ENCODE measurements at regions not wholly inside any gene's neighbourhood (a gene's known extent, or its start where the extent isn't known, plus 50 kb on each side); places are given as distances from the start of the nearest gene placed in this dataset. TPM values are rescaled to one million over a fixed set of nuclear protein-coding genes. Genes with fewer than 3 reads are reported as not detected.

DNA sequence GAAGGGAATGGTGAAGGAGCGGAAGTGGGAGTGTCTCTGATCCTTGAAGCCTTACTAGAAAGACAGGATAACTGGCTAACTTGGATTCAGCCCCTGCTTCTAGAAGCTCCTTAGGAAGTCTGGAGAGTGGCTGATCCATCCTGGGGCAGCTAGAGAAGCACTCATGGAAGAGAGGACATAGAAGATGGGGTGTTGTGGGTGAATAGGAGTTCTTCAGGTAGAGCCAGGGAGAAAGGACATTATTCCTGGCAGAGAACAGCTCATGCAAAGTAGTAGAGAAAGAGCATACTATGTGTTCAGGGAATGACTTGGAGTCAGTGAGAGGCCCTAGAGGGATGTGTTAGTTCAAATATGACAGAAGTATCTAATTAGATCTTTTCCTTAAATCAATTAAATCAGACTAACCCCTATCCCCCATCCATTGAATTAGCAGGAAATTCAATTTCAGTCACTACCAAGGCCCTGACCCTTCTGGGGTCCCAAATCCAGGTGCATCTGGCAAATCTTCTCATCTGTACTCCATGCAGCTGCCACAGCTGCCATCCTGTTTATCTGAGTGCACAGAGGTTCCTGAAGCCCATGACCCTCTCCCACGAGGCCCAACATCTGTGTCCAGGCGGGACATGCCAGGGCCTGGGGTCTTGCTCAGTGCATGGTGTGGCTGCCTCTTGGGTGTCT lies 130.7 kb downstream of the DHX35 start:
- DNase-seq = no peak
- TF ChIP-seq POLR2A (IDR thresholded peaks at IDR 0.05) (no peak), EP300 (IDR thresholded peaks at IDR 0.05) (no peak), CTCF (IDR thresholded peaks at IDR 0.05) (no peak)
- Histone ChIP-seq H3K27ac (no peak overlapping the region), H3K9me3 (no peaks in the 10 kb centered on the region), H3K4me1 (ENCODE audit: insufficient read depth) (no peaks in the 10 kb centered on the region), H3K4me3 (no peak overlapping the region), H3K36me3 (no peaks in the 10 kb centered on the region), H3K27me3 (no peaks in the 10 kb centered on the region)
- 74 to 82% (median 74%) methylated on average over 3 of the region's 3 CpGs for WGBS, 3 donors
- intact Hi-C loops (cut with DNase I) = no loop called here

DNA sequence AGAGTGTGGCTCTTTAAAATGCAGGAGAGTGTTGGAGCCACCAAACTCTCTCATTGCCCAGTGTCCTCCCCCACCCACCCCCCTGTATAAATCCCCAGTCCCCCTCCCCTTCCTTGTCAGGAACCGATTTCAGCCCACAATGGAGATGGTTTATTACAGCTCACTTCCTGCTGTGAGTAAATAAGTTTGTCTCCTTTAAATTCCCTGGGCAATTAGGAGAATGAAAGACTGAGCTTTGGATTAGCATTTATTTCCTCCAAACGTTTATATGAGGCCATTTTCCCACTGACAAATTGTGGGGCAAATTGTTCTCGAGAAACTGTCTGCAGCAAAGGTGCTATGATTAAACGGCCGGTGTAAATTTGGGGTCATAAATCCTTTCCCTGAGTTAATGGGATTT lies 128.8 kb downstream of the DHX35 start:
- no peak for DNase-seq

DNA sequence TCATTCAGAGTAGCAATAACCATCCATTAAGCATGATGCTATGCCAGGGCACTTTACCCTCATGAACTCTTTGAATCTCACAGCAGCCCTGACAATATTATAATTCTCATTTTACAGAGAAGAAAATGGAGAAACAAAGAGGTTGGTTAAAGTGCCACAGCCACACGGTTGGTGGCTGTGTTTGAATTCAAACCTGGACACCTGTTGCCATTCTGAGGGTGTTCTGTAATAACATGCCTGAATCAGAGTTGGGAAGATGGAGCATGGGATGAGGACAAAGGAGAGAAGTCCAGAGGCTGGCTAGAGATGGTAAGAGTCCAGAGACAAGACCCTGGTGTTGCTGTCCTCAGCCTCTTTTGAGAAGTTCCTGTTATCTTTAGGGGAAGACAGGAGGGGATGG lies 127.7 kb downstream of the DHX35 start:
- intact Hi-C loops (cut with DNase I) = no loop called here
- no peak overlapping the region for H3K4me3 ChIP-seq
- H3K9me3 ChIP-seq = no peaks in the 10 kb centered on the region
- no peaks in the 10 kb centered on the region for H3K36me3 ChIP-seq
- no peak overlapping the region for H3K27ac ChIP-seq
- H3K27me3 ChIP-seq = no peaks in the 10 kb centered on the region
- TF ChIP-seq POLR2A (IDR thresholded peaks at IDR 0.05) = no peak
- TF ChIP-seq CTCF (IDR thresholded peaks at IDR 0.05) = no peak
- TF ChIP-seq EP300 (IDR thresholded peaks at IDR 0.05) = no peak
- 49 to 62% (median 62%) methylated on average over 1 of the region's 1 CpG for WGBS, 3 donors
- DNase-seq = no peak
- no peaks in the 10 kb centered on the region for H3K4me1 ChIP-seq (ENCODE audit: insufficient read depth)

More for the DNA sequence above, 128.8 kb downstream of the DHX35 start:
- 14 to 18% (median 17%) methylated on average over 5 of the region's 5 CpGs for WGBS, 3 donors
- intact Hi-C loops (cut with DNase I) = no loop called here
- TF ChIP-seq POLR2A (IDR thresholded peaks at IDR 0.05) (no peak), CTCF (IDR thresholded peaks at IDR 0.05) (no peak), EP300 (IDR thresholded peaks at IDR 0.05) (no peak)
- no peak overlapping the region for H3K27ac ChIP-seq
- H3K36me3 ChIP-seq = no peaks in the 10 kb centered on the region
- no peaks in the 10 kb centered on the region for H3K9me3 ChIP-seq
- H3K4me1 ChIP-seq (ENCODE audit: insufficient read depth) = no peaks in the 10 kb centered on the region
- no peaks in the 10 kb centered on the region for H3K27me3 ChIP-seq
- H3K4me3 ChIP-seq = no peak overlapping the region

Small RNA genes in the stretch of these regions (small RNA-seq; reads per million reads assigned to genes)
- gene RN7SL680P = not detected

Measured in ovary (tissue), 7 donors.